ENCODE measurements at regions not wholly inside any gene's neighbourhood (a gene's known extent, or its start where the extent isn't known, plus 50 kb on each side); places are given as distances from the start of the nearest gene placed in this dataset.

- TF ChIP-seq CTCF (IDR thresholded peaks at IDR 0.05; ENCODE audit: extremely low read depth in 1 of 2, insufficient read depth in 1 of 2, low read depth in 1 of 2, low read length in 2 of 2) (no peak), EZH2 (IDR thresholded peaks at IDR 0.05; ENCODE audit: borderline replicate concordance, low read depth, low read length, severe bottlenecking) (no peak), FOS (IDR thresholded peaks at IDR 0.05; ENCODE audit: borderline replicate concordance, insufficient read depth, low read length) (no peak), POLR2AphosphoS5 (IDR thresholded peaks at IDR 0.05; ENCODE audit: insufficient read depth, low read depth, low read length) (no peak), MYC (IDR thresholded peaks at IDR 0.05; ENCODE audit: low read depth, low read length) (no peak), POLR2A (IDR thresholded peaks at IDR 0.05; ENCODE audit: low read depth, low read length) (no peak), GATA2 (IDR thresholded peaks at IDR 0.05; ENCODE audit: insufficient read depth, insufficient read length, low read depth, low read length) (no peak), JUN (IDR thresholded peaks at IDR 0.05; ENCODE audit: borderline replicate concordance, insufficient read depth, insufficient read length, low read depth) (no peak)
Measured at GRCh38 chr2:12932192-12932591, 215.5 kb downstream of the TRIB2 start.

All from endothelial cell of umbilical vein (primary cell).